Lower leg skin (tissue), 3 donors: ENCODE measurements at regions not wholly inside any gene's neighbourhood (a gene's known extent, or its start where the extent isn't known, plus 50 kb on each side); places are given as distances from the start of the nearest gene placed in this dataset.

ENCODE experiments used
- POLR2A ChIP-seq, 2 donors: fragments of 450-650 bp; IDR thresholded peaks; one replicate each; pipeline ENCODE4 v1.6.1; 2016 to 2017; ENCODE audit warnings: antibody characterized with exemption in 2 of 2, mild to moderate bottlenecking in 1 of 2, moderate library complexity in 1 of 2
- TF ChIP-seq, protein P1 (sequence below), 3 donors: fragments of 450-650 bp; IDR thresholded peaks; one replicate each; pipeline ENCODE4 v1.5.1; 2016; ENCODE audit warnings: antibody characterized with exemption in 3 of 3, mild to moderate bottlenecking in 3 of 3, moderate library complexity in 2 of 3

DNA sequence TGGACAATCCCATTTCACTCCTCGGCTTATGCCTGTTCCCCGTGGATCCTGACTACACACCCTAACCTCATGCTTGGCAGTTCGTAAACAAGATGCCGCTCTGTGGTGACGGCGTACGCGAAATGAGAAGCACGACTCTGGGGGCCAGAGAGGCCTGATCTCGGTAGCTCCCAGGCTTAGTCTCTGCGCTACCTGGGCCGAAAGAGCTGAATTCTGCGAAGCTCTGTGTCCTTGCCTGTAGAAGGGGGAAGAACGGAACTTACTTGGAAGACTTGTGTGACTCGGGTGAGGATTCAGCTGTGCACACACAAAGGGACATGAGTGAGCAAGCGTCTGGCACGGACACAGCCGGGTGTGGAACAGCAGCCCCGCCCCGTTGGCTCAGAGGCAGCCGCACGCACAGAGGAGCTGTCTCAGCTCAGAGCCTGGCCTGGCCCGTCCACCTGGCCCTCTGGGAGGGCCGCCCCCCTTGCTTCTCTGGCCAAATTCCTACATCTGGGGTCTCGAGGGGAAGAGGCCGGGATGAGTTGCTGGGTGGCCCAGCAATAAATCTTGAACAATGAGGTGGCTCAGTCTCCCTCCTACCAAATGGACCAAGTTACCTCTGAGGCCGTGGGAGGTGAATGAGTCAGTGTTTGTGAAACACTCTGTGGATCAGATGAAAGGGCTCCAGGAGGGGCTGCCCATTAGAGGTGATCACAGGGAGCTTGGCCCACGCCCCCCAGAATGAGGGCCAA lies 83.8 kb downstream of the PDGFA start:
- TF ChIP-seq, protein P1, sequence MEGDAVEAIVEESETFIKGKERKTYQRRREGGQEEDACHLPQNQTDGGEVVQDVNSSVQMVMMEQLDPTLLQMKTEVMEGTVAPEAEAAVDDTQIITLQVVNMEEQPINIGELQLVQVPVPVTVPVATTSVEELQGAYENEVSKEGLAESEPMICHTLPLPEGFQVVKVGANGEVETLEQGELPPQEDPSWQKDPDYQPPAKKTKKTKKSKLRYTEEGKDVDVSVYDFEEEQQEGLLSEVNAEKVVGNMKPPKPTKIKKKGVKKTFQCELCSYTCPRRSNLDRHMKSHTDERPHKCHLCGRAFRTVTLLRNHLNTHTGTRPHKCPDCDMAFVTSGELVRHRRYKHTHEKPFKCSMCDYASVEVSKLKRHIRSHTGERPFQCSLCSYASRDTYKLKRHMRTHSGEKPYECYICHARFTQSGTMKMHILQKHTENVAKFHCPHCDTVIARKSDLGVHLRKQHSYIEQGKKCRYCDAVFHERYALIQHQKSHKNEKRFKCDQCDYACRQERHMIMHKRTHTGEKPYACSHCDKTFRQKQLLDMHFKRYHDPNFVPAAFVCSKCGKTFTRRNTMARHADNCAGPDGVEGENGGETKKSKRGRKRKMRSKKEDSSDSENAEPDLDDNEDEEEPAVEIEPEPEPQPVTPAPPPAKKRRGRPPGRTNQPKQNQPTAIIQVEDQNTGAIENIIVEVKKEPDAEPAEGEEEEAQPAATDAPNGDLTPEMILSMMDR (IDR thresholded peaks at IDR 0.05), result no peak
- TF ChIP-seq POLR2A (IDR thresholded peaks at IDR 0.05), result no peak
